Neural progenitor cell (in vitro differentiated cells): ENCODE measurements at regions not wholly inside any gene's neighbourhood (a gene's known extent, or its start where the extent isn't known, plus 50 kb on each side); places are given as distances from the start of the nearest gene placed in this dataset.

Source experiments
- CTCF ChIP-seq: fragments of 200-600 bp; sonication (generic); IDR thresholded peaks from 2 replicates; pipeline ENCODE4 v1.5.1; 2017; ENCODE audit warnings: antibody characterized with exemption, mild to moderate bottlenecking
- EZH2 ChIP-seq: fragments of 200-600 bp; sonication (generic); IDR thresholded peaks from 2 replicates; pipeline ENCODE4 v1.6.1; 2017; ENCODE audit warnings: antibody characterized with exemption, mild to moderate bottlenecking, moderate library complexity

- TF ChIP-seq CTCF (no peak), EZH2 (no peak)
These were observed 366.2 kb downstream of the DHX35 start for GRCh38 chr20:39328347-39328746.
